Endothelial cell of umbilical vein (primary cell): ENCODE measurements at regions not wholly inside any gene's neighbourhood (a gene's known extent, or its start where the extent isn't known, plus 50 kb on each side); places are given as distances from the start of the nearest gene placed in this dataset.

Experiments
- CTCF ChIP-seq, 2 donors: IDR thresholded peaks; 1 replicate in 1 of 2; 2 replicates in 1 of 2; pipeline ENCODE4 v1.5.1; 2011; ENCODE audit warnings: low read length in 2 of 2, mild to moderate bottlenecking in 2 of 2, moderate library complexity in 2 of 2, control low read depth in 1 of 2, inconsistent platforms in 1 of 2, low read depth in 1 of 2; ENCODE audit not compliant: insufficient read depth in 1 of 2; ENCODE audit errors: extremely low read depth in 1 of 2
- EZH2 ChIP-seq: IDR thresholded peaks from 2 replicates; pipeline ENCODE4 v1.6.1; 2012; ENCODE audit warnings: borderline replicate concordance, low read depth, mild to moderate bottlenecking, moderate library complexity, low read length, inconsistent platforms; ENCODE audit not compliant: severe bottlenecking

- no peak for TF ChIP-seq CTCF (IDR thresholded peaks at IDR 0.05; ENCODE audit: extremely low read depth in 1 of 2, insufficient read depth in 1 of 2, low read depth in 1 of 2, low read length in 2 of 2)
- no peak for TF ChIP-seq EZH2
Measured at GRCh38 chr4:28490669-28491068, 1630.0 kb downstream of the STIM2 start.
